IPS DF 6.9 (cell line): ENCODE measurements at regions not wholly inside any gene's neighbourhood (a gene's known extent, or its start where the extent isn't known, plus 50 kb on each side); places are given as distances from the start of the nearest gene placed in this dataset.

ENCODE experiments used
- DNase-seq: peaks from one replicate; pipeline ENCODE4 v3.0.0-alpha.2; 2013; ENCODE audit warnings: low read depth, low spot score
- H3K27ac ChIP-seq: one replicate; pipeline ENCODE4 v1.5.1; 2013; ENCODE audit warnings: low read length, control low read depth
- H3K27me3 ChIP-seq: 2 replicates; pipeline ENCODE4 v1.6.1; 2013; ENCODE audit warnings: mild to moderate bottlenecking, low read length; ENCODE audit not compliant: control insufficient read depth, insufficient read depth
- H3K36me3 ChIP-seq: 2 replicates; pipeline ENCODE4 v1.6.1; 2013; ENCODE audit warnings: low read length; ENCODE audit not compliant: control insufficient read depth, insufficient read depth
- H3K4me1 ChIP-seq: 2 replicates; pipeline ENCODE4 v1.6.1; 2013; ENCODE audit warnings: low read length; ENCODE audit not compliant: control insufficient read depth, insufficient read depth
- H3K4me3 ChIP-seq: 2 replicates; pipeline ENCODE4 v1.5.1; 2013; ENCODE audit warnings: mild to moderate bottlenecking, low read length
- H3K9me3 ChIP-seq: 2 replicates; pipeline ENCODE4 v1.6.1; 2013; ENCODE audit warnings: low read length, inconsistent platforms; ENCODE audit not compliant: control insufficient read depth, insufficient read depth
- WGBS: extraction: QIAGEN DNeasy Blood & Tissue Kit; methylation state at CpG from one replicate; pipeline ENCODE4 v1.1.7; 2013; ENCODE audit warnings: mixed read lengths, missing lambda C conversion rate; ENCODE audit not compliant: insufficient read length, insufficient coverage; 5-methylcytosine and 5-hydroxymethylcytosine counted together

DNA sequence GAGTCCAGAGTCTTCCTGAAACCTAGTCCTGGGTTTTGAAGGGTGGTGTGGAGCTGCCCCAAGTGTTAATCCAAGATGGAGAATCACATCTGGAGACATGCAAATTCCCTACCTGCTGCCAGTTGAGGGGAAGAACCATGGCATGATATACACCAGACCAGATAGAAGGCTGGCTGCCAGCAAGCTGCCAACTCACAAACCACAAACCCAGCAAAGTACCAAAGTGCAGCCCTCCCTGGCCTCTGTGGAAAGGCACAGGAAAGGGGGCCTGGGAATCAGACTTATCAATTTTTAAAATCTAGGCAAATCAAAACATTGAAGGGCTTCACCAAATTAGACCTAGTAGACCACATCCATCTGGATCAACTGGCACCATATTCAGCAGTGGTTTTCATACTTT, 157.0 kb downstream of the TMEM26 start:
- Histone ChIP-seq H3K4me3 (no peak overlapping the region), H3K27me3 (no peaks in the 10 kb centered on the region), H3K27ac (no peak overlapping the region), H3K9me3 (no peaks in the 10 kb centered on the region), H3K4me1 (no peaks in the 10 kb centered on the region), H3K36me3 (no peaks in the 10 kb centered on the region)
- DNase-seq: no peak

DNA sequence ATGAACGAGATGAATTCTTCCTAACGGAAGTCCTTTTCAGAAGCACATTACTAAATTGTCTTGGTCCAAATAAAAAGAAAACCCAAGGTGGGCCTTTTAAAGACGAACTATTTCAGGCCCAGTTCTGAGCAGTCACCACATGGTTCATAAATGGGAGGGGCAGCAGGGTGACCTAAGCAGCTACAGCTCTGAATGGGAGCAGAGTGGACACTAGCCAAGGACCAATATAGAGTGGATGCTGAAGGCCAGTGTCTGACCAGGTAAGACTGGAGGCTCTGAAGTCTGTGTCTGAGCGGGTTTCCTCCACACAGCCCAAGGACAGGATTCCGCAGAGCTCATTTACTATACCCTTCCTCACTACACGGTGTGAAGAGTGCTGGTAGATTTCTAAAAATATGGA, 159.1 kb downstream of the TMEM26 start:
- Histone ChIP-seq H3K9me3 (no peaks in the 10 kb centered on the region), H3K4me1 (no peaks in the 10 kb centered on the region), H3K27me3 (no peaks in the 10 kb centered on the region), H3K36me3 (no peaks in the 10 kb centered on the region), H3K4me3 (no peak overlapping the region), H3K27ac (no peak overlapping the region)
- no CpG with 5 or more reads among the region's 6 CpGs for WGBS
- DNase-seq: no peak

DNA sequence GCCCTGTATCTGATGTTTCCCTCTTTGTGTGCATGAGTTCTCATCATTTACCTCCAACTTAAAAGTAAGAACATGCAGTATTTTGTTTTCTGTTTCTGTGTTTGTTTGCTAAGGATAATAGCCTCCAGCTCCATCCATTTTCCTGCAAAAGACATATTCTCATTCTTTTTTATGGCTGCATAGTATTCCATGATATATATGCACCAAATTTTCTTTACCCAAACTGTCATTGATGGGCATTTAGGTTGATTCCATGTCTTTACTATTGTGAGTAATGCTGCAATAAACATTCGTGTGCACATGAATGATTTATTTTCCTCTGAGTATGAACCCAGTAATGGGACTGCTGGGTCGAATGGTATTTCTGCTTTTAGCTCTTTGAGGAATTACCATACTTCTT, 163.4 kb downstream of the TMEM26 start:
- Histone ChIP-seq H3K4me3 (no peak overlapping the region), H3K36me3 (no peaks in the 10 kb centered on the region), H3K27me3 (no peaks in the 10 kb centered on the region), H3K27ac (no peak overlapping the region), H3K9me3 (no peaks in the 10 kb centered on the region), H3K4me1 (no peaks in the 10 kb centered on the region)
- no peak for DNase-seq
- WGBS: no CpG with 5 or more reads among the region's 2 CpGs

DNA sequence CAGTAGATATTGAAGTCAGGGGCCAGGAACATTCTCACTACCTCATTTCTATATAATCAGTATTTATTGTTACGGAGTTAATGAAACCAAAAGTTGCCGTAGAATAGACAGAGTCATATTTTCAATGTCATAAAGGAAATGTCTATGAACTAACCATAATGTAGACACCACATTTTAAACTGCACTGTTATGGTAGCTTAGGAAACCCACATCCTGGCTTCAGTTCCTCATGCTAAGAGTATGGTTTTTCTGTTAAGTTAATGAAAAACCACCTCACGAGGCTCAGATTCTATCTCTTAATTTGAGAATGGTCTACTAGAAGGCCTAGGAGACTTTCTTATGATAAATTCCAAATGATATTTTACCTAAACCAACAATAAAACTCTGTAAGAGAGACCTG, 166.5 kb downstream of the TMEM26 start:
- no peak for DNase-seq
- no peaks in the 10 kb centered on the region for H3K9me3 ChIP-seq
- H3K4me3 ChIP-seq: no peak overlapping the region
- H3K4me1 ChIP-seq: no peaks in the 10 kb centered on the region
- H3K27ac ChIP-seq: no peak overlapping the region
- WGBS: no CpG with 5 or more reads among the region's 3 CpGs
- no peaks in the 10 kb centered on the region for H3K27me3 ChIP-seq
- H3K36me3 ChIP-seq: no peaks in the 10 kb centered on the region

DNA sequence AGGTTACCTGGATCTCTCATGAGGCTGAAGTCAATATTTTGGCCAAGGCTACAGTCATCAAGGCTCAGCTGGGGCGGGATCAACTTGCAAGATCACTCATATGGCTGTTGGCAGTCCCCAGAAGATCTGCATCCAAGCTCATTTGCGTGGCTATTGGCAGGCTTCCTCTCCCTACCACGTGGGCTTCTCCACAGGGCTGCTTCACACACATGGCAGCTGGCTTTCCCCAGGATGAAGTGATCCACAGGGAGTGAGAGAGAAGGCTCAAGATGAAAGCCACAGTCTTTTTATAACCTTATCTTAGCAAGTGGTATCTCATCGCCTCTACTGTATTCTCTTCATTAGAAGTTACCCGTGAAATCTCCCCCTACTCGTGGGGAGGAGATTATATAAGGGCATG, 167.4 kb downstream of the TMEM26 start:
- Histone ChIP-seq H3K4me1 (no peaks in the 10 kb centered on the region), H3K4me3 (no peak overlapping the region), H3K9me3 (no peaks in the 10 kb centered on the region), H3K27me3 (no peaks in the 10 kb centered on the region), H3K36me3 (no peaks in the 10 kb centered on the region), H3K27ac (no peak overlapping the region)
- WGBS: no CpG with 5 or more reads among the region's 6 CpGs
- DNase-seq: no peak

DNA sequence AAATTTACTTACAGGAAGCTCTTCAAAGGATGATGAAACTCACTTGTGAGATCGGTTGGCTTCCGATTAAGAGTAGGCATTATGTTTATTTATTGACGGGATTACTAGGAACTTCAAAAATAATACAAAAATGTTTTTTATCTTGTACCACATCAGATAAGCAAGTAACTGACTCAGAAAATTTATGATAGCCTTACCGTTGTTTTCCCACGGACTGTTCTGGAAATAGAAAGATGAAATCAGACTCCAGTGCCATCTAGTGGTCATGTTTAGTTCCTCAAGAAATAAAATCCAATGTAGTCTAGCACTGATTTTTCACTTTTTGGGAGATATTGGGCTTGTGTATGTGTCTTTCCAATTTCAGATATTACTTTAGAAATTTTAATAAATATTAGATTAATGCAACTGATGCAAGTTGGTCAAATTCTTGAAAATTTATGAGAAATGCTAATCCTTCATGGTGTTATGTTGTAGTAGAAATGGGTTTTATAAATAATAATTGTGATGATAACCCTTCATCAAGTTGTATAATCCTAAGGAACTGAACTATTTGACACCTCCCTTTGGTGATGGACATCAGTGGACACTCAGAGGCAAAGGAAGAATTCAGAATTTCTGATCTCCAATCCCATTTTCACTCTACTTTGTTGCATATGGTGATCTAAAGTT, 168.8 kb downstream of the TMEM26 start:
- Histone ChIP-seq H3K27ac (no peak overlapping the region), H3K4me1 (no peaks in the 10 kb centered on the region), H3K9me3 (no peaks in the 10 kb centered on the region), H3K27me3 (no peaks in the 10 kb centered on the region), H3K36me3 (no peaks in the 10 kb centered on the region), H3K4me3 (no peak overlapping the region)
- WGBS: no CpG with 5 or more reads among the region's 5 CpGs
- DNase-seq: no peak

DNA sequence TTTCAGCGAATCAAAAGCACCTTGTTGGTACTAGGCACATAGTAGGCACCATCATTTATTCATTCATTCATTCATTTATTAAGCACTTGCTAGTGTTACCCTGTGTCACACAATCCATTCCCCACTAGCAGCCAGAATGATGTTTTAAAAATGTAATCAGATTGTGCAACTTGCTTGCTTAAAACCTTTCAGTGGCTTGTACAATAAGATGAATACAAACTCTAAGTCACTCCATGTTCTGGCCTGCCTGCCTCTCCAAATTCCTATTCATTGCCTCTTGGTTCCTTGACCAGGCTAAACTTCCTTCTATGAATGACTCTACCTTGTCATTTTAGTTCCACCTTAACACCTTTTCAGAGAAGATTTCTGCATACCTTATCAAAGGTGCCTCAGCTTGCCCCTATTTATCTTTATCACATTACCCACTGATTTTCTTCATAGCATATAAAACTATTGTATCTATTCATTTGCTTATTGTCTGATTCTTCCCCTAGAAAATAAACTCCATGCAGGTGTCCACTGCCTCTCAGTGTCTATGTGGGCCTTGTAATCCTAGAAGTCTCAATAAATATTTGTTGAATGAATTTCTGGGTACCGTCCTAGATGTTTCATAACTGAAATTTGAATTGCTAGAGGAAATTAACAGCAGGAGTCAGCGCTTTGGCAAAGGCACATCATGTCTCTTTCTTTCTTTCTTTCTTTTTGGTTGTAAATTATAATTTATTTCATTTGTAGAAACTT, 169.5 kb downstream of the TMEM26 start:
- DNase-seq: no peak
- Histone ChIP-seq H3K4me3 (no peak overlapping the region), H3K36me3 (no peaks in the 10 kb centered on the region), H3K27ac (no peak overlapping the region), H3K9me3 (no peaks in the 10 kb centered on the region), H3K4me1 (no peaks in the 10 kb centered on the region), H3K27me3 (no peaks in the 10 kb centered on the region)
- WGBS: no CpG with 5 or more reads among the region's 3 CpGs

DNA sequence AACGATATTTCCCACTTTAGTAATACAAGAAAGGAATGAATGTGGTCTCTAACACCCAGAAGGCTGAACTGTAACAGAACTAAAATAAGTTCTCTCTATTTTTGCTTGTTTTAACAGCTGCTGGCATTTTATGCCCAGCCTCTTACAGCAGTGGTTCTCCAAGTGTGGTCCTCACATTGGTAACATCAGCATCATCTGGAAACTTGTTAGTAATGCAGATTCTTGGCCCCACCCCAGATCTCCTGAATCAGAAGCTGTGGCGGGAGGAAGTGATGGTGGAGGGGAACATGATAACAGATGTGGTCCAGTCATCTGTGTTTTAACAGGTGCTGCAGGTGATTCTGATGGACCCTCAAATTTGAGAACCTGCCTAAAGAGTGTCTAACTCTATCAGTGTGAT, 170.1 kb downstream of the TMEM26 start:
- no peaks in the 10 kb centered on the region for H3K9me3 ChIP-seq
- H3K4me3 ChIP-seq: no peak overlapping the region
- no peaks in the 10 kb centered on the region for H3K27me3 ChIP-seq
- H3K36me3 ChIP-seq: no peaks in the 10 kb centered on the region
- no peak overlapping the region for H3K27ac ChIP-seq
- WGBS: no CpG with 5 or more reads among the region's 2 CpGs
- no peak for DNase-seq
- H3K4me1 ChIP-seq: no peaks in the 10 kb centered on the region

DNA sequence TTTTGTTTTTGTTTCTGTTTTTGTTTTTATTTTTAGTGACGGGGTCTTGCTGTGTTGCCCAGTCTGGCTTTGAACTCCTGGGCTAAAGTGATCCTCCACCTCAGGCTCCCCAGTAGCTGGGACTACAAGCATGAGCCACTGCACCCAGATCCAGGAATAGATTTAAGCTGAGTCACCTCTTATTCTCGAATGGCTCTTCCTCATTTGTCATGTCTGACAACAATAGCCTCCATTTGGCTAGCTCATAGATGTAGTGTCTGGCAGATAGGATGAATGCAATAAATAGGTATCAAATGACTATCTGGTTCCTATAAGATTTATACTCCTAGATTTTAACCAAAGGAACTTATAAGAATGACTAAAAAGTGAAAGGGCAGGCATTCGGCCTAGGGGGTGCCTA, 172.9 kb downstream of the TMEM26 start:
- DNase-seq: no peak
- no peak overlapping the region for H3K27ac ChIP-seq
- H3K27me3 ChIP-seq: no peaks in the 10 kb centered on the region
- no peaks in the 10 kb centered on the region for H3K4me1 ChIP-seq
- WGBS: no CpG with 5 or more reads among the region's 3 CpGs
- H3K36me3 ChIP-seq: no peaks in the 10 kb centered on the region
- H3K4me3 ChIP-seq: no peak overlapping the region
- no peaks in the 10 kb centered on the region for H3K9me3 ChIP-seq

DNA sequence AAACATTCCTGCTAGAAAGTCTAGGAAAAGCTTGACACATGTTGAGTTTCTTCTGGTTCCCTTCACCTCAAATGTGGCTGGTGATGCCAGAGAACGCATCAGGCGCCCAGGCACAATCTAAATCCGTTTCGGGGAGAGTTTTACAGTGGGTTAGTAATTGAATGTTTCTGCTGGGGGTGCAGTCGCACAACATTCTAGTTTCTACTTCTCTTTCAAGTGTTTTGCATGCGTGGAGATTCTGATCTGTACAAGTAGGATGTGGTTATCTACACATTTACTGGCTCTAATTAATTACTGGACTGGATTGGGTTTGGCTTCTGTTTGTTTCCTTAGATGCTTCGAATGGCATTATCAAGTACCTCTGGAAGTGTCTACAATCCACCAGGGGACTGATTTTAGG, 173.8 kb downstream of the TMEM26 start:
- Histone ChIP-seq H3K4me3 (no peak overlapping the region), H3K9me3 (no peaks in the 10 kb centered on the region), H3K27ac (no peak overlapping the region), H3K4me1 (no peaks in the 10 kb centered on the region), H3K36me3 (no peaks in the 10 kb centered on the region), H3K27me3 (no peaks in the 10 kb centered on the region)
- no peak for DNase-seq
- WGBS: no CpG with 5 or more reads among the region's 7 CpGs

DNA sequence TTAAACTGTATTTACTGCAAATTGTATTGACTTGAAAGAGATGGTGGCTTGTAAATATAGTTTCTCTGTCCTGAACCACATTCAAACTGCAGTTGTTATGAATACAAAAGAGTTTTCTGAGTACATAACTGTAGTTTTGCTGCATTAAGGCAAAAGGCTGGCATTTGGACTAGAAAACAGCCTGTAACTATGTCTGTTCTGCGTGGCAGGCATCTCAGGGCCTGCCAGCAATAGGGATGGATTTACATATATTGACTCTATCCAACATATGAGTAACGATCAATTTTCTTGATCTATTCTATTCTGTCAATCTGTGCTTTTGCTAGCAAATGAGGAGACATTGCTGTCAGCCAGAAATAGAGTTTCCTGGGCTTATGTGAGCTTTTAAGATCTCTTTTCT, 174.6 kb downstream of the TMEM26 start:
- Histone ChIP-seq H3K4me1 (no peaks in the 10 kb centered on the region), H3K36me3 (no peaks in the 10 kb centered on the region), H3K9me3 (no peaks in the 10 kb centered on the region), H3K27me3 (no peaks in the 10 kb centered on the region), H3K4me3 (no peak overlapping the region), H3K27ac (no peak overlapping the region)
- DNase-seq: no peak
- WGBS: no CpG with 5 or more reads among the region's 2 CpGs
